GM18867 (cell line): ENCODE measurements at regions not wholly inside any gene's neighbourhood (a gene's known extent, or its start where the extent isn't known, plus 50 kb on each side); places are given as distances from the start of the nearest gene placed in this dataset.
"Not testable (repeated sequence)": the region's sequence is repeated elsewhere in the genome, so short reads cannot be mapped to it uniquely, and the experiment has no call there.

Experiments
- ATAC-seq: cut with Tn5 transposase; IDR thresholded peaks from one replicate; pipeline ENCODE4 v1.9.1; 2021; ENCODE audit warnings: mild to moderate bottlenecking, moderate library complexity; ENCODE audit not compliant: unreplicated experiment

GRCh38 chr3:194054540-194054939, 81.4 kb upstream of the HES1 start:
- ATAC-seq = no peak

DNA sequence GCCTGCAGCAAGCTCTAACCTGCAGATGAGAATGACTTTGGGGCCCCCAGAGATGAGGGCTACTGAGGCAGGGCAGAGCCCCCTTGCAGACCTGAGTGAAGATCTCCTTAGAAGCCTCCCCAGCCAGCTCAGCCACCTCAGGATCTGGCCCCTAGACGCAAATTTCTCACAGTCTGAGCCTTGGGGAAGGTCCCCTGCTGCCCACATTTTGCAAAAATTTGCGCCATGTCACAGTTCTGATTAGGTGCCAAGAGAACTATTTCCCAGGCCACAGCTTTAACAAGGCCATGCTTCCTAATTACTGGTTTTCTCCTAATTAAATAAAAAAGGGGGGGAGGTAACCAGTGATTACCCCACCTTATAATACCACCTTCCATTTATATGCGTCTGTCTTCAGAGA, 81.0 kb upstream of the HES1 start:
- ATAC-seq = no peak

DNA sequence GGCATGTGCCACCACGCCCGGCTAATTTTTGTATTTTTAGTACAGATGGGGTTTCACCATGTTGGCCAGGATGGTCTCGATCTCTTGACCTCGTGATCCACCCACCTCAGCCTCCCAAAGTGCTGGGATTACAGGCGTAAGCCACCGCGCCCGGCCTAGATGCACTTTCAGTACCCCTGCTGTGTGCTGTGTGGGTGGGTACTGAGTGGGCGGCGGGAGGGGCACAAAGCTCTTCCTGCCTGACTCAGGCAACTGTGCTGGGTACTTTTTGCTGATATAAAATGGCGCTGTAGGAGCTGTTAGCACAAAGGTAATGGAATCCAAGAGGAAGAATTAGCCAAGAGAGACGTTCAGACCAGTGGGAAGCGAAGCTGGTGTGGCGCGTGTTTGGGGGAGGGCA, 79.6 kb upstream of the HES1 start:
- not testable (repeated sequence) for ATAC-seq

DNA sequence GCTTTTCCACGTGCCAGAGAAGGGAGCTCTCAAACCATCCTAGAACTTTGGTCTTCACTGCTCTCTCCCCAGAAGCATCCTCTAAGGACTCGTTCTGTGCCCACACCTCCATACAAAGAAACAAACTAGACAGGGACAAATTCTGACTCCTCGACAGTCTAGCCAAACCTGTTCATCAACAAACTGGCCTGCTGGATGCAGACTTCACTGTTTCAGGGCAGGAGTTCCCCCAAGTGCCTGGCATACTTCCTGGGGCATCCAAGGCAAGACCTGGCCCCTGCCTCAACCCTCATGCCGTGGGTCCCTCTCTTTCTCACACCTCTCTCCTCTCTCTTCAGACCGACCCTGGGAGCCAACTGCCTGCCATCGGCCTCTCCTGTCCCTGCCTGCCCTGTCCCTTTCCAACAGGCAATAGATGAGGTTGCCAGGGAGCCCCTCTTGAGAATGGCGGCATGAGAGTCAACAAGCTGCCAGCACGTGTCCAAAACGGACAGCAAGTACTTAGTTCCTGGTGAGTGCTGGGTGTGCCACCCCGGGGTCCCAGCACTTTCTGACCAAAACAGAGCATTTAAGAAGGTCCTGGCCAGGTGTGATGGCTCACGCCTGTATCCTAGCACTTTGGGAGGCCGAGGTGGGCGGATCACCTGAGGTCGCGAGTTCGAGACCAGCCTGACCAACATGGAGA, 79.1 kb upstream of the HES1 start:
- ATAC-seq = no peak

- no peak for ATAC-seq
Observed at GRCh38 chr3:194057570-194058188, 78.3 kb upstream of the HES1 start.

- ATAC-seq = peak; percentile 74
Observed at GRCh38 chr3:194058189-194058571, 77.8 kb upstream of the HES1 start.

DNA sequence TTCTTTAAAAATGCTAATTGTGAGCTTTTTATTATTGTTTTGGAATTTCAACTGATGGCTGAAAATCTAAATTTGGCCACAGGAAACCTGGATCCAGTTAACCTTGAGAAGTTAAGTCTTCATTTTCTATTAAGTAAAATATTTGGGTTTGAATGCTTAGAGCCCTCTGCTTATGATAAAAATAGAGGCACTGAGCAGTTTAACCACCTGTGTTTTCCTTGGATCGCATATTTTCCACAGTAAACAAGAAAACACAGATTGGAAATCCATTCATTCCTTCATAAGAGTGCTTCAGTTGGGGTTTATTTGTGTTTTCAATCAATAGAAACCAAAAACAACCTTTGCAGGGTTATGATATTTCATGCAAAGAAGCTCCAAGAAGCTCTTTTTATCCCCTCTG, 77.2 kb upstream of the HES1 start:
- ATAC-seq = no peak

GRCh38 chr3:194061421-194062030, 74.4 kb upstream of the HES1 start:
- ATAC-seq = no peak

DNA sequence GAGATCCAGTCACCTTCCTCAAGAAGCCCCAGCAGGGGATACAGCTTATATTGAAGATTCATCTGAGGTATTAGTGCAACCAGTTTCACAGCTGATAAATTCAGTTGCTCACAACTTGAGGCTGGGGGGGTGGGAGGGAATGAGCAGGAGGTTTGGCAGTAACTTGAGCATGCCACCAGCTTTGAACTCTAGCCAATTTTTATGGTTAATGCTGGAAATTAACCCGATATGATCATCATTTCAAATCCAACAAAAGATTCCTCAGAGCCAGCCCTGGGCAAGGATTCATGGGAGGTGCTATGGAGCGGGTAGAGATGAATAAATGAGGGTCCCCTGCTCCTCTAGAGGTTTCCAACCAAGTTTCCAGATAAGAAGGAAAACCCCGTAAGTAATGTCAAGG, 73.1 kb upstream of the HES1 start:
- ATAC-seq = no peak

DNA sequence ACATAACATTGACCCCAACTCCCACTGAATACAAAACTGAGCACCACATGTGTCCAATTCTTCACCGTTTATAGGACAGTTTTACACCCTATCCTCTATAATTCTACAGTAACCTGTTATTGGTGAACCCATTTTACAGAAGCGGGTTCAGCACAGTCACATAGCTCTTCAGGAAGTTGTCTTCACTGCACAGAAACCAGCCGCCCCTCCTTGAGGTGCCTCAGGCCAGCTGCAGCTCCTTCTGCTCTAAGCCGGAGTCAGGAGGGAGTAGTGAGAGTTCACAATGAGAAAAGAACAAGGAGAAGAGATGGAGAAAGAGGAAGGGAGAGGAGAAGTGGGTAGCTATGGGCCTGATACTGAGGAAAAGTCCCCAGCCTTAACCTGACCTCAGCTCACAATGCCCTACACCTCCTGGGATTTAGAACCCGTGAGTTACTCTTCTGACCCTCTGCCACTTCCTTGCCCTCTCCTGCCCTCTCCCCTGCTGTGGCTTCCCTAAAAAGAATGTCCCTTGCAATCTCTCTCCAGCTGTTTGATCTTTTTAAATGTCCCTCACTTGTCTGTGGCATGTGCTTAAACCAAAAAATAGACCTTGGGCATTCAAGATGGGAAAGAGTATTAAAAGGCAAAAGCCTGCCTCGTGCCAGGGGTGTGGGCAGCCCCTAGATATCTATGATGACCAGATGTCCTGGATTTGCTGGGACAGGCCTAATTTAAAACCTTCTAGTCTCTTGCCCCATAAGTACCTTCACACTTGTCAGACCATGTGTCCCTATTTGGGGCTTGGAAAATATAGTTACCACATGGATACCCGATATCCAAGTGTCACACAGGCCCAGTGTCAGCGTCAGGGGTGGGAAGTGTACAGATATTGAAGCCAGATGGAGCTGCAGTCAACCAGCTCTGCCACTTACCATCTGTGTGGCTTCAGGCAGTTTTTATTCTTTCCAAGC, 71.3 kb upstream of the HES1 start:
- no peak for ATAC-seq

DNA sequence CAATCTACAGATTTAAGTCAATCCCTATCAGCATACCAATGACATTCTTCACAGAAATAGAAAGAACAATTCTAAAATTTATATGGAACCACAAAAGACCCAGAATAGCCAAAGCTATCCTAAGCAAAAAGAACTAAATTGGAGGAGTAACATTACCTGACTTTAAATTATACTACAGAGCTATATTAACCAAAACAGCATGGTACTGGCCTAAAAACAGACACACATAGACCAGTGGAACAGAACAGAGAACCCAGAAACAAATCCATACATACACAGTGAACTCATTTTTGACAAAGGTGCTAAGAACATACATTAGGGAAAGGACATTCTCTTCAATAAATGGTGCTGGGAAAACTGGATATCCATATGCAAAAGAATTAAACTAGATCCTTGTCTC, 68.6 kb upstream of the HES1 start:
- not testable (repeated sequence) for ATAC-seq

- no peak for ATAC-seq
Observed at GRCh38 chr3:194067949-194068362, 68.0 kb upstream of the HES1 start.

DNA sequence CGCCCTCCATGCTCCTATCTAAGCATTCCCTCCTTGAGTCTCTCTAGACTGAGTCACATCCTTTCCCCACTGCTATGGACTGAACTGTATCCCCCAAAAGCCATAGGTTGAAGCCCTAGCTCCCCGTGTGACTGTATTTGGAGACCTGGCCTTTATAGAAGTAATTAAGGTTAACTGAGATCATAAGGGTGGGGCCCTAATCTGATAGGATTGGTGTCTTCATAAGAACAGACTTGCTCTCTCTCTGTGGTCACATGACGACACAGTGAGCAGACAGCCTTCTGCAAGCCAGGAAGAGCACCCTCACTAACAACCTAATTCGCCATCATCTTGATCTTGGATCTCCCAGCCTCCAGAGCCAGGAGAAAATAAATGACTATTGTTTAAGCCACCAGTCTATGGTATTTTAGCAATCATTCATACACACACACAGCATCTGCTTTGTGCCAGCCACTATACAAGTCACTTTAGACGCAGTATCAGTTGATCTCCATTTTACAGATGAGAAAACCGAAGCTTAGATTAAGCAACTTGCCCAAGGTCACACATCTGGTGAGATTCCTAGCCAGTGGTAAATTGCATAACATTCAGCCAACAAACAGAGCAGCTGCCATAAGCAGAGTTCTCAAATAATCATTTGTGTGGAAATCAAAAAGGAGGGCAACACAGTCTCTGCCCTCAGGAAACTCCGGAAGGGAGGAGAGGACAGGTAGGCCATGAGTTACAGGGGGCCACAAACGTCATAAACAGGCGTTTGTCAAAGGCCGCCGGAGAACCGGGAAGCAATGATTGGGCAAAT, 66.3 kb upstream of the HES1 start:
- ATAC-seq = no peak

DNA sequence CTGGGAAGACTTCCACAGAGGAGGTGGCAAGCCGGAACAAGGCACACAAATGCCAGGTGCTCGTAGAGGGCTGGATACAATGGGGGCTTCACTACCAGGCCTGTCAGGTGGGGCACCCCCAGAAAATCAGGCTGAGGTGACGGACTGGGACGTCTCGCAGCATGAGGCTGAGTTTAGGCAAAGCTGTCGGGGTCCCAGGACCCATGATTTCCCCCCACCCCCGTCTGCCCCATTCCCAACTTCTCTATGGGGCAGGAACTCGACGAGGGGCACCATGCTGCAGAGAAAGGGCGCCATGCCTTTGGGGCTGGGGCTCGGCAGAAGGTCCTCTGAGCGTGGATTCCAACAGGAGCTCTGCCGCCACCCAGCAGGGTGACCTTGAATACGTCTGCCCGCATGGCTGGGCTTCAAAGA, 65.7 kb upstream of the HES1 start:
- no peak for ATAC-seq

GRCh38 chr3:194070634-194071409, 65.1 kb upstream of the HES1 start:
- ATAC-seq = peak; percentile 92

DNA sequence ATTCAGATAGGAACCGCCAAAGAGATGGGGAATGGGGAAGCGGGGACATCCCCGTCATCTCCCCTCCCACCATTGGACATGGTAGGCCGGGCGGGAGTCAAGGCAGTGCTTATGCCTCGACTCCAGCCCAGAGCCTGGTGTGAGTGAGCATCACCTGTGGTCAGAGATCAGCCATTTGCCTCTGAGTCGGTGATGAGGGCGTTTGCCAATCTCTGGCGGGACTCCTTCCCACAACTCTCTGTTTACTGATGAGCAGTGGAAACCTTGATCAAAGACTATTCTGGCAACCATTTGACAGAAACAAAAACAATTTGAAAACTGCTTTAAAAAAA, 63.9 kb upstream of the HES1 start:
- ATAC-seq = no peak

DNA sequence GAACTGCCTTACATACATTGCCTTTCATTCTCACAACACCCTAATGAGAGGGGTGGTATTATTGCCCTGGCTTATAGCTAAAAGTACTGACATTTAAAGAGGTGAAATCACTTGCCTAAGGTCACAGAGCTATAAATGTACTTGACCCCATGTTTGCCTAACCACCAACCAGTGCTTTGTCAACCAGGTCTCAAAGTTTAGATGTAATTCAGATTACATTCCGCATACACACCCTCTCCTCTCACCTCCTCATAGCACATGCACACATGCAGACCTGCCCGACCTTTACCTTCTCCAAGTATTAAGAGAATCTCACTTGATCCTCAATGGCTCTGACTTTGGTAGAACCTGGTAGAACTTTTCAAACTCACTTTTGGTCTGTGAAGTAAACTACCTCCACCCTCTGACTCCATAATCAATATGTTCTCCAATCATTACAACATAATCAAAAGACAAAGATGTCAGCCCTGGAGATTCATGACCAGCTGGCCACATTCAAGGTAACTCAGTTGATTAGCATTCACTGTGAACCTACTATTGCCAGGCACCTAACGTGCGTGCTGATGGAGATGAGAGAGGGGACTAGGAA, 63.2 kb upstream of the HES1 start:
- ATAC-seq = no peak

GRCh38 chr3:194073926-194074325, 62.0 kb upstream of the HES1 start:
- no peak for ATAC-seq

- no peak for ATAC-seq
Observed at GRCh38 chr3:194075088-194075615, 60.8 kb upstream of the HES1 start.
